Ishikawa (cell line): ENCODE measurements at regions not wholly inside any gene's neighbourhood (a gene's known extent, or its start where the extent isn't known, plus 50 kb on each side); places are given as distances from the start of the nearest gene placed in this dataset.

Source experiments
- FOXM1 ChIP-seq: IDR thresholded peaks from 2 replicates; pipeline ENCODE4 v1.6.1; 2012; ENCODE audit warnings: low read depth, borderline replicate concordance
- RAD21 ChIP-seq: IDR thresholded peaks from 2 replicates; pipeline ENCODE4 v1.6.1; 2012; ENCODE audit warnings: low read depth
- REST ChIP-seq: IDR thresholded peaks from 2 replicates; pipeline ENCODE4 v1.6.1; 2012; ENCODE audit warnings: low read depth, mild to moderate bottlenecking
- TAF1 ChIP-seq: IDR thresholded peaks from 2 replicates; pipeline ENCODE4 v1.6.1; 2012; ENCODE audit warnings: low read depth, mild to moderate bottlenecking
- USF1 ChIP-seq: IDR thresholded peaks from 2 replicates; pipeline ENCODE4 v1.6.1; 2012
- YY1 ChIP-seq: IDR thresholded peaks from 2 replicates; pipeline ENCODE4 v1.6.1; 2012; ENCODE audit warnings: low read depth
- ZBTB7A ChIP-seq: IDR thresholded peaks from 2 replicates; pipeline ENCODE4 v1.6.1; 2012; ENCODE audit warnings: low read depth

GRCh38 chr12:114213055-114213581 is 192.8 kb downstream of the TBX5 start:
- TF ChIP-seq FOXM1 = no peak
- TF ChIP-seq REST = no peak
- TF ChIP-seq TAF1 = no peak
- TF ChIP-seq YY1 = no peak
- no peak for TF ChIP-seq USF1
- no peak for TF ChIP-seq ZBTB7A
- no peak for TF ChIP-seq RAD21
